ENCODE measurements at regions not wholly inside any gene's neighbourhood (a gene's known extent, or its start where the extent isn't known, plus 50 kb on each side); places are given as distances from the start of the nearest gene placed in this dataset.
A peak's percentile ranks its signal among the peaks of the same experiment; 100 is the strongest.

DNA sequence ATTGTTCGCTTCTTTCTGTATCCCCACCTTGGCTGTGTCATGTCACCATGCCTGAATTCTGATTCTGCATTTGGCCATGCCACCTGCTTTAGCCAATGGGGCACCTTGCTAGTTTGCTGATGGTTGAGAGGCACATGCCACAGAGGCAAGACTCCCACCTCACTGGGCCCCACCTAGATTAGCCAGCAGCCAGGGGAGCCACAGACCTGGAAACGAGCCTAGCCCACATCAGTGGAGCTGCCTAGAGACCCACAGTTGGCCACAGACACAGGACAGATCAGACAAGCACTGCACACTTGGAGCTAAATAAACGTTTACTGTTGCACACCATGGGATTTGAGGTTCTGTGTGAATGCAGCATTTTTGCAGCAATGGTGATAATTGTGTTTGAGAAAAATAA lies 252.1 kb downstream of the LURAP1L start:
- no peak overlapping the region for H3K4me3 ChIP-seq (ENCODE audit: insufficient read depth, low read length)
- no peak overlapping the region for H2AFZ ChIP-seq (ENCODE audit: low read length)
- H3K4me2 ChIP-seq (ENCODE audit: insufficient read depth, low read length): no peak overlapping the region
- H3K27ac ChIP-seq (ENCODE audit: low read depth, low read length): no peak overlapping the region
- H3K36me3 ChIP-seq (ENCODE audit: insufficient read depth, low read length): no peaks in the 10 kb centered on the region
- no peaks in the 10 kb centered on the region for H3K27me3 ChIP-seq (ENCODE audit: insufficient read depth, low read length)
- TF ChIP-seq, protein P1, sequence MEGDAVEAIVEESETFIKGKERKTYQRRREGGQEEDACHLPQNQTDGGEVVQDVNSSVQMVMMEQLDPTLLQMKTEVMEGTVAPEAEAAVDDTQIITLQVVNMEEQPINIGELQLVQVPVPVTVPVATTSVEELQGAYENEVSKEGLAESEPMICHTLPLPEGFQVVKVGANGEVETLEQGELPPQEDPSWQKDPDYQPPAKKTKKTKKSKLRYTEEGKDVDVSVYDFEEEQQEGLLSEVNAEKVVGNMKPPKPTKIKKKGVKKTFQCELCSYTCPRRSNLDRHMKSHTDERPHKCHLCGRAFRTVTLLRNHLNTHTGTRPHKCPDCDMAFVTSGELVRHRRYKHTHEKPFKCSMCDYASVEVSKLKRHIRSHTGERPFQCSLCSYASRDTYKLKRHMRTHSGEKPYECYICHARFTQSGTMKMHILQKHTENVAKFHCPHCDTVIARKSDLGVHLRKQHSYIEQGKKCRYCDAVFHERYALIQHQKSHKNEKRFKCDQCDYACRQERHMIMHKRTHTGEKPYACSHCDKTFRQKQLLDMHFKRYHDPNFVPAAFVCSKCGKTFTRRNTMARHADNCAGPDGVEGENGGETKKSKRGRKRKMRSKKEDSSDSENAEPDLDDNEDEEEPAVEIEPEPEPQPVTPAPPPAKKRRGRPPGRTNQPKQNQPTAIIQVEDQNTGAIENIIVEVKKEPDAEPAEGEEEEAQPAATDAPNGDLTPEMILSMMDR (IDR thresholded peaks at IDR 0.05; ENCODE audit: extremely low read depth, low read depth, low read length): no peak
- peaks cover 2% of the 10 kb centered on the region for H3K9me3 ChIP-seq (ENCODE audit: low read depth, low read length)
- DNase-seq (ENCODE audit: insufficient read length, low spot score, missing footprints): no peak
- H3K79me2 ChIP-seq (ENCODE audit: insufficient read depth, low read length): no peaks in the 10 kb centered on the region
- no peaks in the 10 kb centered on the region for H3K4me1 ChIP-seq (ENCODE audit: insufficient read depth, low read length)
- no peaks in the 10 kb centered on the region for H4K20me1 ChIP-seq (ENCODE audit: insufficient read depth, low read length)

DNA sequence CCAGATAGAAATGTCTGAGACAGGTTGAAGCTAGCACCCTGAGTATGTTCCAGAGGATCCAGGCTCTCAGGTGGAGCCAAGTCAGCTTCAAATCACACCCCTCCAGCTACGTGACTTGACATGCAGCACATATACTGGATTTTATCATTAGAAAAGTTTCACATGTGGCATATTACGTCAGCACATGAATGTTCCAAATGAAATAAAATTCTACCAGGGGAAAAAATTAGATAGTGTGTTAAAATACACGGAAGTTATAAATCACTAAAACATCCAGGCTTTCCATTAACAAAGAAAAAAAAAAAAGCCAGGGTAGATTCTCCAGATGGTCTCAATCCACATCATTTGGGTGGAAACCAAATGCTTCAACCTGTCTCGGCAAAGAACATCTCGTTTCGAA lies 251.6 kb downstream of the MPDZ start:
- Histone ChIP-seq H3K27me3 (ENCODE audit: insufficient read depth, low read length) (no peaks in the 10 kb centered on the region), H3K36me3 (ENCODE audit: insufficient read depth, low read length) (no peaks in the 10 kb centered on the region), H3K4me1 (ENCODE audit: insufficient read depth, low read length) (no peaks in the 10 kb centered on the region), H3K4me3 (ENCODE audit: insufficient read depth, low read length) (no peak overlapping the region), H3K79me2 (ENCODE audit: insufficient read depth, low read length) (no peaks in the 10 kb centered on the region), H2AFZ (ENCODE audit: low read length) (no peak overlapping the region), H3K9me3 (ENCODE audit: low read depth, low read length) (peaks cover 2% of the 10 kb centered on the region), H3K4me2 (ENCODE audit: insufficient read depth, low read length) (no peak overlapping the region), H3K27ac (ENCODE audit: low read depth, low read length) (no peak overlapping the region), H4K20me1 (ENCODE audit: insufficient read depth, low read length) (no peaks in the 10 kb centered on the region)
- TF ChIP-seq, protein P1 (IDR thresholded peaks at IDR 0.05; ENCODE audit: extremely low read depth, low read depth, low read length): no peak
- peak; percentile 13 for DNase-seq (ENCODE audit: insufficient read length, low spot score, missing footprints)

DNA sequence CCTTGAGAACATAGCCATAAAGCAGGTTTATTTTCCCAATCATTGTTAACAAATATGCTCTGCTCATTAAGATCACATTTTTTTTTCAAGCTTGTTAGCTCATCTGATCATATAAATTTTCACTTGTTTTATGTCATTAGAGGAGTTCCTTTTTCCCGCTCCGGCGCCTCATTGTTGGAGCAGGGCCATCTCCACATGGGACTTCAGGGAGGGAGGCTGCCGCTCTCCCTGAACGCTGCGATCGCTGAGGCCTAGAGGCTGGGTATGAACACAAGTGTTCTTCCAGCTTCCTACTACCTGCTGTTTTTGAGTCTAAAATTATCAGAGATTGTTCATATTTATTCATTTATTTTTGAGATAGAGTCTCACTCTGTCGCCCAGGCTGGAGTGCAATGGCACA lies 246.9 kb downstream of the MPDZ start:
- no peak overlapping the region for H3K4me3 ChIP-seq (ENCODE audit: insufficient read depth, low read length)
- TF ChIP-seq, protein P1 (IDR thresholded peaks at IDR 0.05; ENCODE audit: extremely low read depth, low read depth, low read length): no peak
- H3K4me2 ChIP-seq (ENCODE audit: insufficient read depth, low read length): no peak overlapping the region
- no peaks in the 10 kb centered on the region for H4K20me1 ChIP-seq (ENCODE audit: insufficient read depth, low read length)
- H2AFZ ChIP-seq (ENCODE audit: low read length): no peak overlapping the region
- no peak for DNase-seq (ENCODE audit: insufficient read length, low spot score, missing footprints)
- H3K36me3 ChIP-seq (ENCODE audit: insufficient read depth, low read length): no peaks in the 10 kb centered on the region
- H3K9me3 ChIP-seq (ENCODE audit: low read depth, low read length): no peaks in the 10 kb centered on the region
- H3K27me3 ChIP-seq (ENCODE audit: insufficient read depth, low read length): no peaks in the 10 kb centered on the region
- no peak overlapping the region for H3K27ac ChIP-seq (ENCODE audit: low read depth, low read length)
- H3K79me2 ChIP-seq (ENCODE audit: insufficient read depth, low read length): no peaks in the 10 kb centered on the region
- peaks cover 8% of the 10 kb centered on the region for H3K4me1 ChIP-seq (ENCODE audit: insufficient read depth, low read length)

DNA sequence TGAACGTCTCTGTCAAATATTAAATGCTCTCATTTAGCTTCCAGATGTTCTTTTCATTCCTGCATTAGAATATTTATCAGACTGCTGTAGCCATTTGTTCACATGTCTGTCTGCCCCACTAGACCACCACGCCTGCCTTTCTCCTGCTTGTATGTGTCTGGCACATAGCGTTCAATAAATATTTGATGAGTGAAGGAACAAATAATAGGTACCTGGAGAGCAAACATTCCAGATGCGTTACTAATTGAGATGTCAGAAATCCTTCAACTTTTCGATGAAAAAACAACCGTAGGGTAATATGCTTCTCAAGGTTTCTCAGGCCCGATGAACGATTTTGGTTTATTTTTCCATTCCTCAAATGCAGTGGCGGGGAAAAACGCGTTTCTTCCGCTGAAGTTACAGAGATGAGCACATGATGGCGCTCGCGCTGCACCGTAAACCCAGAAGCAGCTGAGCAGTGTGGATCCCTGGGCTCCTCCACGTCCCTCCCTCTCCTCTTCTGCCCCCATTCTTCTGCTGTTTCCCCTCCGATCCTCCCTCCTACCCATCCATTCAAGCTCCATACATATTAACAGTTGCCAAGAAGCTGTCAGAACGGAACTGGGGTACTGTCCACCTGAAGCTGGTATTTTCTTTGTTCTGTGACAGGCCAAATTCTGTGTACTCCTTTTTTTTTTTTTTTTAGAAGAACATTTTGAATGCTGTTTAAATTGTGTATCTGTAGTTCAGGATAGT lies 245.4 kb downstream of the MPDZ start:
- DNase-seq (ENCODE audit: insufficient read length, low spot score, missing footprints): peak; percentile 95
- Histone ChIP-seq H4K20me1 (ENCODE audit: insufficient read depth, low read length) (no peaks in the 10 kb centered on the region), H3K79me2 (ENCODE audit: insufficient read depth, low read length) (no peaks in the 10 kb centered on the region), H3K36me3 (ENCODE audit: insufficient read depth, low read length) (no peaks in the 10 kb centered on the region), H3K4me3 (ENCODE audit: insufficient read depth, low read length) (peak overlapping the region; percentile 68), H3K4me2 (ENCODE audit: insufficient read depth, low read length) (peak overlapping the region; percentile 94), H3K27ac (ENCODE audit: low read depth, low read length) (no peak overlapping the region), H2AFZ (ENCODE audit: low read length) (peak overlapping the region; percentile 96), H3K4me1 (ENCODE audit: insufficient read depth, low read length) (peaks cover 8% of the 10 kb centered on the region), H3K9me3 (ENCODE audit: low read depth, low read length) (no peaks in the 10 kb centered on the region), H3K27me3 (ENCODE audit: insufficient read depth, low read length) (no peaks in the 10 kb centered on the region)
- TF ChIP-seq, protein P1 (IDR thresholded peaks at IDR 0.05; ENCODE audit: extremely low read depth, low read depth, low read length): peak; percentile 94

All from osteoblast (primary cell).